ENCODE measurements at regions not wholly inside any gene's neighbourhood (a gene's known extent, or its start where the extent isn't known, plus 50 kb on each side); places are given as distances from the start of the nearest gene placed in this dataset.

DNA sequence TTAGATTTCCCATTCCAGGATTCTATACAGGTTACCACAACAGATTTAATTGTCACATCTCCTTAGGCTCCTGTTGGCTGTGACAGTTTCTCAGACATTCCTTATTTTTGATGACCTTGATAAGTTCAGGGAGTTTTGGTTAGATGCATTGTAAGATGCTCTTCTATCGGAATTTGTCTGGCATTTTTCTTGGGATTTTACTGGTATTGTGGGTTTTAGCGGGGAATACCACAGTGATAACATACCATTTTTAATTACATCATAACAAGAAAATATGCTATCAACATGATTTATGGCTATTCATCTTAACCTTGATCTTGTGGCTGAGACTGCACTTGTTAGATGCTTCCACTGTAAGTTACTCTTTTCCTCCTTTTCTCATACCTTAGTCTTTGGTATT is 217.5 kb upstream of the PPFIA2 start:
- TF ChIP-seq, protein P1, sequence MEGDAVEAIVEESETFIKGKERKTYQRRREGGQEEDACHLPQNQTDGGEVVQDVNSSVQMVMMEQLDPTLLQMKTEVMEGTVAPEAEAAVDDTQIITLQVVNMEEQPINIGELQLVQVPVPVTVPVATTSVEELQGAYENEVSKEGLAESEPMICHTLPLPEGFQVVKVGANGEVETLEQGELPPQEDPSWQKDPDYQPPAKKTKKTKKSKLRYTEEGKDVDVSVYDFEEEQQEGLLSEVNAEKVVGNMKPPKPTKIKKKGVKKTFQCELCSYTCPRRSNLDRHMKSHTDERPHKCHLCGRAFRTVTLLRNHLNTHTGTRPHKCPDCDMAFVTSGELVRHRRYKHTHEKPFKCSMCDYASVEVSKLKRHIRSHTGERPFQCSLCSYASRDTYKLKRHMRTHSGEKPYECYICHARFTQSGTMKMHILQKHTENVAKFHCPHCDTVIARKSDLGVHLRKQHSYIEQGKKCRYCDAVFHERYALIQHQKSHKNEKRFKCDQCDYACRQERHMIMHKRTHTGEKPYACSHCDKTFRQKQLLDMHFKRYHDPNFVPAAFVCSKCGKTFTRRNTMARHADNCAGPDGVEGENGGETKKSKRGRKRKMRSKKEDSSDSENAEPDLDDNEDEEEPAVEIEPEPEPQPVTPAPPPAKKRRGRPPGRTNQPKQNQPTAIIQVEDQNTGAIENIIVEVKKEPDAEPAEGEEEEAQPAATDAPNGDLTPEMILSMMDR (IDR thresholded peaks at IDR 0.05) = no peak
- TF ChIP-seq POLR2A (IDR thresholded peaks at IDR 0.05) = no peak

All from adrenal gland (tissue), 5 donors.